ENCODE measurements at regions not wholly inside any gene's neighbourhood (a gene's known extent, or its start where the extent isn't known, plus 50 kb on each side); places are given as distances from the start of the nearest gene placed in this dataset.

DNA sequence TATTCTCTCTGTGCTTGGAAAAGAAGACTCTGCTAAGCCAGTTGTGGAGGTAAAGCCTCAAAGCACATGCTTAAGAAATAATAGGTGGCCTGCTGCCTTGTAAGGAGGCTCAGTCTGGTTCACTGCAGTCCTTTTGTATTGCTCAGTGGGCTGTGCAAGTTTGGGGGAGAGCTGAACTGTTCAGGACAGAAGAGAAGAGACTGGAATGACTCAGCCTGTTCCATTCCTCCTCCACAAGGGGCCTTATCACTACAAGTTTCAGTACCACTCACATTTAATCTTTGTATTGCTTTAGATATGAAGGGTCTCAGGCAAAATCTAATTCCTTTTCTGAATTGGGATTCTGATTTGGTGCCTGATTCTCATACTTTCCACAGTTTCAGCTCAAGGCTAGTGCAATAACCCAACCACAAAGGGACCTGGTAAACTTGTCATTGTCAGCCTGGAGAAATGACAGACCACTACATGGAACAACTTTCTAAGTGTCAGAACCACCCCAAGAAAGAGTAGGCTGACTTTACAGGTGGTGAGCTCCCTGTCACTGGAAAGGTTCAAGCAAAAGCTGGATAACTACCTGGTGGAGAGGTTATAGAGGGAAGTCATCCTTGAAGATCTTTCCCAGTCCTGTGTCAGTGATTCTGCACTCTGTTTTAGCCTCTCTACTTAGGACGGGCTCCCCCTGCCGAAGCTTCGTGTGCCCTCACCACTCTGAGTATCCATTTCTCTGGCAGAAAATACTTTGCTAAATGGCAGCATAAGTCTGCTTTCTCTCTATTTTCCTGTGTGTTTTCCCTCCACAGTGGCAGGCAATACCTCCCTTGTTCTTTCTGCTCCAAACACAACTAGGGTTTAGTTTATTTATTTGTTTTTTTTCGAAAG lies 162.9 kb upstream of the GJB5 start:
- TF ChIP-seq, protein P1, sequence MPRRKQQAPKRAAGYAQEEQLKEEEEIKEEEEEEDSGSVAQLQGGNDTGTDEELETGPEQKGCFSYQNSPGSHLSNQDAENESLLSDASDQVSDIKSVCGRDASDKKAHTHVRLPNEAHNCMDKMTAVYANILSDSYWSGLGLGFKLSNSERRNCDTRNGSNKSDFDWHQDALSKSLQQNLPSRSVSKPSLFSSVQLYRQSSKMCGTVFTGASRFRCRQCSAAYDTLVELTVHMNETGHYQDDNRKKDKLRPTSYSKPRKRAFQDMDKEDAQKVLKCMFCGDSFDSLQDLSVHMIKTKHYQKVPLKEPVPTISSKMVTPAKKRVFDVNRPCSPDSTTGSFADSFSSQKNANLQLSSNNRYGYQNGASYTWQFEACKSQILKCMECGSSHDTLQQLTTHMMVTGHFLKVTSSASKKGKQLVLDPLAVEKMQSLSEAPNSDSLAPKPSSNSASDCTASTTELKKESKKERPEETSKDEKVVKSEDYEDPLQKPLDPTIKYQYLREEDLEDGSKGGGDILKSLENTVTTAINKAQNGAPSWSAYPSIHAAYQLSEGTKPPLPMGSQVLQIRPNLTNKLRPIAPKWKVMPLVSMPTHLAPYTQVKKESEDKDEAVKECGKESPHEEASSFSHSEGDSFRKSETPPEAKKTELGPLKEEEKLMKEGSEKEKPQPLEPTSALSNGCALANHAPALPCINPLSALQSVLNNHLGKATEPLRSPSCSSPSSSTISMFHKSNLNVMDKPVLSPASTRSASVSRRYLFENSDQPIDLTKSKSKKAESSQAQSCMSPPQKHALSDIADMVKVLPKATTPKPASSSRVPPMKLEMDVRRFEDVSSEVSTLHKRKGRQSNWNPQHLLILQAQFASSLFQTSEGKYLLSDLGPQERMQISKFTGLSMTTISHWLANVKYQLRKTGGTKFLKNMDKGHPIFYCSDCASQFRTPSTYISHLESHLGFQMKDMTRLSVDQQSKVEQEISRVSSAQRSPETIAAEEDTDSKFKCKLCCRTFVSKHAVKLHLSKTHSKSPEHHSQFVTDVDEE (CRISPR knock-in tag; IDR thresholded peaks at IDR 0.05), result no peak
- TF ChIP-seq, protein P2, sequence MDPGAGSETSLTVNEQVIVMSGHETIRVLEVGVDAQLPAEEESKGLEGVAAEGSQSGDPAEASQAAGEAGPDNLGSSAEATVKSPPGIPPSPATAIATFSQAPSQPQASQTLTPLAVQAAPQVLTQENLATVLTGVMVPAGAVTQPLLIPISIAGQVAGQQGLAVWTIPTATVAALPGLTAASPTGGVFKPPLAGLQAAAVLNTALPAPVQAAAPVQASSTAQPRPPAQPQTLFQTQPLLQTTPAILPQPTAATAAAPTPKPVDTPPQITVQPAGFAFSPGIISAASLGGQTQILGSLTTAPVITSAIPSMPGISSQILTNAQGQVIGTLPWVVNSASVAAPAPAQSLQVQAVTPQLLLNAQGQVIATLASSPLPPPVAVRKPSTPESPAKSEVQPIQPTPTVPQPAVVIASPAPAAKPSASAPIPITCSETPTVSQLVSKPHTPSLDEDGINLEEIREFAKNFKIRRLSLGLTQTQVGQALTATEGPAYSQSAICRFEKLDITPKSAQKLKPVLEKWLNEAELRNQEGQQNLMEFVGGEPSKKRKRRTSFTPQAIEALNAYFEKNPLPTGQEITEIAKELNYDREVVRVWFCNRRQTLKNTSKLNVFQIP (CRISPR knock-in tag; IDR thresholded peaks at IDR 0.05; ENCODE audit: borderline replicate concordance, low read depth), result no peak
- TF ChIP-seq OSR1 (CRISPR knock-in tag; IDR thresholded peaks at IDR 0.05), result no peak
- no peak for TF ChIP-seq BACH2 (CRISPR knock-in tag; IDR thresholded peaks at IDR 0.05; ENCODE audit: borderline replicate concordance)
- no peak for TF ChIP-seq ZNF8 (CRISPR knock-in tag; IDR thresholded peaks at IDR 0.05)
- no peak for TF ChIP-seq ESRRG (CRISPR knock-in tag; IDR thresholded peaks at IDR 0.05)
- no peak for TF ChIP-seq TCF4 (CRISPR knock-in tag; IDR thresholded peaks at IDR 0.05; ENCODE audit: borderline replicate concordance)
- no peak for TF ChIP-seq GLIS3 (CRISPR knock-in tag; IDR thresholded peaks at IDR 0.05)
- no peak for TF ChIP-seq PPARA (CRISPR knock-in tag; IDR thresholded peaks at IDR 0.05; ENCODE audit: borderline replicate concordance)
- TF ChIP-seq ISL1 (CRISPR knock-in tag; IDR thresholded peaks at IDR 0.05), result no peak
- TF ChIP-seq, protein P3, sequence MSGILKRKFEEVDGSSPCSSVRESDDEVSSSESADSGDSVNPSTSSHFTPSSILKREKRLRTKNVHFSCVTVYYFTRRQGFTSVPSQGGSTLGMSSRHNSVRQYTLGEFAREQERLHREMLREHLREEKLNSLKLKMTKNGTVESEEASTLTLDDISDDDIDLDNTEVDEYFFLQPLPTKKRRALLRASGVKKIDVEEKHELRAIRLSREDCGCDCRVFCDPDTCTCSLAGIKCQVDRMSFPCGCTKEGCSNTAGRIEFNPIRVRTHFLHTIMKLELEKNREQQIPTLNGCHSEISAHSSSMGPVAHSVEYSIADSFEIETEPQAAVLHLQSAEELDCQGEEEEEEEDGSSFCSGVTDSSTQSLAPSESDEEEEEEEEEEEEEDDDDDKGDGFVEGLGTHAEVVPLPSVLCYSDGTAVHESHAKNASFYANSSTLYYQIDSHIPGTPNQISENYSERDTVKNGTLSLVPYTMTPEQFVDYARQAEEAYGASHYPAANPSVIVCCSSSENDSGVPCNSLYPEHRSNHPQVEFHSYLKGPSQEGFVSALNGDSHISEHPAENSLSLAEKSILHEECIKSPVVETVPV (CRISPR knock-in tag; IDR thresholded peaks at IDR 0.05), result no peak
- no peak for TF ChIP-seq ZNF565 (CRISPR knock-in tag; conservative IDR thresholded peaks at IDR 0.05; ENCODE audit: low read depth)
- no peak for ATAC-seq

DNA sequence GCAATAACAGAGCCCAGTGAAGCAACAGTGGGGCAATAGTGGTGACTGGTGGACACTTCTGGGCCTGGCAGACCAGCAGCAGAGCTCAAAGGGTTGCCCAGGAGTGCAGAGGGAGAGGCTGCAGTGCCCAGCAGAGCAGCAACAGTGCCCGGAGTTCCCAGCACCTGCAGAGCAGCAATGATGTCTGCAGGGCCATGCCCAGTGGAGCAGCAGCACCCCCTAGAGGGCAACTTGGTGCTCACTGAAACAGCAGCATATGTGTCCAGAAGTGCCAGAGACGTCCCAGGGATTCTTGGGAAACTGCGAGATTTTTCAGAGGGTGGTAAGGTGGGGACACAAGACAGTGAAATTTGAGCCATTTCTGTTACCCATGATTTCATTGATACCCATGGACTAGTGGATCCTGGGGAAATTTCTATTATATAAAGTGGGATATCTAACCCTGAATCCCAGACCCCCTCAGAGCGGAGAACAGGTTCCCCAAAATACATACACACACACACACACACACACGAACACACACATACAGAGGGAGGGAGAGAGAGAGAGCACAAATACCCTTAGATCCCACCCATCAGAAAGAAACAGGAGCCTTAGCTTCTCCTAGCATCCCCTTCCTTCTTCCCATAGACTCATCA lies 156.9 kb upstream of the GJB5 start:
- no peak; the same call in 2 of the 3 replicates for ATAC-seq
- TF ChIP-seq GLIS3 (CRISPR knock-in tag; IDR thresholded peaks at IDR 0.05) (no peak), ZNF8 (CRISPR knock-in tag; IDR thresholded peaks at IDR 0.05) (no peak), TOX (CRISPR knock-in tag; IDR thresholded peaks at IDR 0.05; ENCODE audit: borderline replicate concordance) (no peak), RARB (CRISPR knock-in tag; IDR thresholded peaks at IDR 0.05) (no peak), ZNF565 (CRISPR knock-in tag; conservative IDR thresholded peaks at IDR 0.05; ENCODE audit: low read depth) (no peak), OSR1 (CRISPR knock-in tag; IDR thresholded peaks at IDR 0.05) (no peak), TCF4 (CRISPR knock-in tag; IDR thresholded peaks at IDR 0.05; ENCODE audit: borderline replicate concordance) (no peak), BACH2 (CRISPR knock-in tag; IDR thresholded peaks at IDR 0.05; ENCODE audit: borderline replicate concordance) (no peak), ZFP30 (CRISPR knock-in tag; IDR thresholded peaks at IDR 0.05) (no peak), ZFP3 (CRISPR knock-in tag; IDR thresholded peaks at IDR 0.05) (no peak), ZNF70 (CRISPR knock-in tag; IDR thresholded peaks at IDR 0.05) (no peak), PPARA (CRISPR knock-in tag; IDR thresholded peaks at IDR 0.05; ENCODE audit: borderline replicate concordance) (no peak), ESRRG (CRISPR knock-in tag; IDR thresholded peaks at IDR 0.05) (no peak), ARNTL (CRISPR knock-in tag; IDR thresholded peaks at IDR 0.05; ENCODE audit: borderline replicate concordance, low read depth) (no peak)
- TF ChIP-seq, protein P3 (CRISPR knock-in tag; IDR thresholded peaks at IDR 0.05), result no peak
- TF ChIP-seq, protein P2 (CRISPR knock-in tag; IDR thresholded peaks at IDR 0.05; ENCODE audit: borderline replicate concordance, low read depth), result no peak
- TF ChIP-seq, protein P4, sequence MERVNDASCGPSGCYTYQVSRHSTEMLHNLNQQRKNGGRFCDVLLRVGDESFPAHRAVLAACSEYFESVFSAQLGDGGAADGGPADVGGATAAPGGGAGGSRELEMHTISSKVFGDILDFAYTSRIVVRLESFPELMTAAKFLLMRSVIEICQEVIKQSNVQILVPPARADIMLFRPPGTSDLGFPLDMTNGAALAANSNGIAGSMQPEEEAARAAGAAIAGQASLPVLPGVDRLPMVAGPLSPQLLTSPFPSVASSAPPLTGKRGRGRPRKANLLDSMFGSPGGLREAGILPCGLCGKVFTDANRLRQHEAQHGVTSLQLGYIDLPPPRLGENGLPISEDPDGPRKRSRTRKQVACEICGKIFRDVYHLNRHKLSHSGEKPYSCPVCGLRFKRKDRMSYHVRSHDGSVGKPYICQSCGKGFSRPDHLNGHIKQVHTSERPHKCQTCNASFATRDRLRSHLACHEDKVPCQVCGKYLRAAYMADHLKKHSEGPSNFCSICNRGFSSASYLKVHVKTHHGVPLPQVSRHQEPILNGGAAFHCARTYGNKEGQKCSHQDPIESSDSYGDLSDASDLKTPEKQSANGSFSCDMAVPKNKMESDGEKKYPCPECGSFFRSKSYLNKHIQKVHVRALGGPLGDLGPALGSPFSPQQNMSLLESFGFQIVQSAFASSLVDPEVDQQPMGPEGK (CRISPR knock-in tag; IDR thresholded peaks at IDR 0.05; ENCODE audit: borderline replicate concordance), result no peak
